GM21360 (cell line): ENCODE measurements at regions not wholly inside any gene's neighbourhood (a gene's known extent, or its start where the extent isn't known, plus 50 kb on each side); places are given as distances from the start of the nearest gene placed in this dataset.
"Not testable (repeated sequence)": the region's sequence is repeated elsewhere in the genome, so short reads cannot be mapped to it uniquely, and the experiment has no call there.

ENCODE experiments used
- ATAC-seq: cut with Tn5 transposase; IDR thresholded peaks from one replicate; pipeline ENCODE4 v1.9.1; 2021; ENCODE audit warnings: mild to moderate bottlenecking, moderate library complexity; ENCODE audit not compliant: unreplicated experiment

DNA sequence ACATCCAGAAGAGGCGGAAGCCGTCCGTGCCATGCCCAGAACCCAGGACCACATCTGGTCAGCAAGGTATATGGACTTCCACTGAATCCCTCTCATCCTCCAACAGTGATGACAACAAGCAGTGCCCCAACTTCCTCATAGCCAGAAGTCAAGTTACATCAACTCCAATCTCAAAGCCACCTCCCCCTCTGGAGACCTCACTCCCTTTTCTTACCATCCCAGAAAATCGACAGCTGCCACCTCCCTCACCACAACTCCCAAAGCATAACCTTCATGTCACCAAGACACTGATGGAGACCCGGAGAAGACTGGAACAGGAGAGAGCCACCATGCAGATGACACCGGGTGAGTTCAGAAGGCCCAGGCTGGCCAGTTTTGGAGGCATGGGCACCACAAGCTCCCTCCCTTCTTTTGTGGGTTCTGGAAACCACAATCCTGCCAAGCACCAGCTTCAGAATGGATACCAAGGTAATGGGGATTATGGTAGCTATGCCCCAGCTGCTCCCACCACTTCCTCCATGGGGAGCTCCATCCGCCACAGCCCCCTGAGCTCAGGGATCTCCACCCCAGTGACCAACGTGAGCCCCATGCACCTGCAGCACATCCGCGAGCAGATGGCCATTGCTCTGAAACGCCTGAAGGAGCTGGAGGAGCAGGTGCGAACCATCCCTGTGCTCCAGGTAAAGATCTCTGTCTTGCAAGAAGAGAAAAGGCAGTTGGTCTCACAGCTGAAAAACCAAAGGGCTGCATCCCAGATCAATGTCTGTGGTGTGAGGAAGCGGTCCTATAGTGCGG, 130.3 kb upstream of the DMRT1 start:
- ATAC-seq: no peak

DNA sequence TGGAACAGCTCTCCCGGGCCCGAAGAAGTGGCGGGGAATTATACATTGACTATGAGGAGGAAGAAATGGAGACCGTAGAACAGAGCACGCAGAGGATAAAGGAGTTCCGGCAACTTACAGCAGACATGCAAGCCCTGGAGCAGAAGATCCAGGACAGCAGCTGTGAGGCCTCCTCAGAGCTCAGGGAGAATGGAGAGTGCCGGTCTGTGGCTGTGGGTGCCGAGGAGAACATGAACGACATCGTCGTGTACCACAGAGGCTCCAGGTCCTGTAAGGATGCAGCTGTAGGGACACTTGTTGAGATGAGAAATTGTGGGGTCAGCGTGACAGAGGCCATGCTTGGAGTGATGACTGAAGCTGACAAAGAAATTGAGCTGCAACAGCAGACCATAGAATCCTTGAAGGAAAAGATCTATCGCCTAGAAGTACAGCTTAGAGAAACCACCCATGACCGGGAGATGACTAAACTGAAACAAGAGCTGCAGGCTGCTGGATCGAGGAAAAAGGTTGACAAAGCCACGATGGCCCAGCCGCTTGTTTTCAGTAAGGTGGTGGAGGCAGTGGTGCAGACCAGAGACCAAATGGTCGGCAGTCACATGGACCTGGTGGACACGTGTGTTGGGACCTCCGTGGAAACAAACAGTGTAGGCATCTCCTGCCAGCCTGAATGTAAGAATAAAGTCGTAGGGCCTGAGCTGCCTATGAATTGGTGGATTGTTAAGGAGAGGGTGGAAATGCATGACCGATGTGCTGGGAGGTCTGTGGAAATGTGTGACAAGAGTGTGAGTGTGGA, 129.5 kb upstream of the DMRT1 start:
- no peak for ATAC-seq

DNA sequence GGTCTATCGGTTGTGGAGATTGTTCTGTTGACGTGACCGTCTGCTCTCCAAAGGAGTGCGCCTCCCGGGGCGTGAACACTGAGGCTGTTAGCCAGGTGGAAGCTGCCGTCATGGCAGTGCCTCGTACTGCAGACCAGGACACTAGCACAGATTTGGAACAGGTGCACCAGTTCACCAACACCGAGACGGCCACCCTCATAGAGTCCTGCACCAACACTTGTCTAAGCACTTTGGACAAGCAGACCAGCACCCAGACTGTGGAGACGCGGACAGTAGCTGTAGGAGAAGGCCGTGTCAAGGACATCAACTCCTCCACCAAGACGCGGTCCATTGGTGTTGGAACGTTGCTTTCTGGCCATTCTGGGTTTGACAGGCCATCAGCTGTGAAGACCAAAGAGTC, 128.9 kb upstream of the DMRT1 start:
- no peak for ATAC-seq

DNA sequence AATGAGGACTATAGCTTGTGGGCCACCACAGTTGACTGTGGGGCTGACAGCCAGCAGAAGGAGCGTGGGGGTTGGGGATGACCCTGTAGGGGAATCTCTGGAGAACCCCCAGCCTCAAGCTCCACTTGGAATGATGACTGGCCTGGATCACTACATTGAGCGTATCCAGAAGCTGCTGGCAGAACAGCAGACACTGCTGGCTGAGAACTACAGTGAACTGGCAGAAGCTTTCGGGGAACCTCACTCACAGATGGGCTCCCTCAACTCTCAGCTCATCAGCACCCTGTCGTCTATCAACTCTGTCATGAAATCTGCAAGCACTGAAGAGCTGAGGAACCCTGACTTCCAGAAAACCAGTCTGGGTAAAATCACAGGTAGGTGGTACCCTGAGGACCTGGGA, 128.4 kb upstream of the DMRT1 start:
- no peak for ATAC-seq

DNA sequence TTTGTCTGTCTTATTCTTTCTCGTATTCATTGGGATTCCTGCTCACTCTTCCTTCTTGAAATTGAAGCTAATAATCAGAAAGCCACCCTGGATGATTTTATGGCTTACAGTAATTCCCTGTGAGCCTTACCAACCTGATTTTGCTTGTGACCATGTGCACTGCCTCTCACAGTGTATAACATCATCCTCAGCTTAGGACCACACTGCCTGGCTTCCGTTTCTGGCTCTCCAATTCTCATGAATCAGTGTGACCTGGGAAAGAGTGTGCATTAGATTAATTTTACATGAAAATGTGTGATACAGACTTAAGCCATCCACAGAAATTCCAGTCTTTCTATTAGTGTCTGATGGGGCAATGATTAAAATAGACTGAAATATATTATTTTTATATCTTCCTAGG, 126.8 kb upstream of the DMRT1 start:
- no peak for ATAC-seq

DNA sequence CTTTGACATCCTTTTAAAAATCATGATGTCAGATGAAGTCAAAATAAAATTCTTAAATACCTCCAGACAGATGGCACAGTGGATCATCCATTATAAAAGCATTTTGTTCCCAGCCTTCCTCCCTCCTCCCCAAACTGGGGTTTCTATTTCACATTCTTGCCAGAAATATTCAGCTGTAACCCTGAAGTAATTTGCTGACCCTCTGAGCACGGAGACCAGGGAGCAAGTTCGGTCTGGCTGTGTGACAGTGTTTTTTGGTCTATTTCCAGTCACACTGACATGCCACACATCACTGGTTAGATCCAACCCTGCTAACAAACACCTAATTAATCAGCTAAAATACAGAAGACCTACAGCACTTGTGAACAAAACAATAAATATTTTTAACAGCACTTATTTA, 126.2 kb upstream of the DMRT1 start:
- no peak for ATAC-seq

DNA sequence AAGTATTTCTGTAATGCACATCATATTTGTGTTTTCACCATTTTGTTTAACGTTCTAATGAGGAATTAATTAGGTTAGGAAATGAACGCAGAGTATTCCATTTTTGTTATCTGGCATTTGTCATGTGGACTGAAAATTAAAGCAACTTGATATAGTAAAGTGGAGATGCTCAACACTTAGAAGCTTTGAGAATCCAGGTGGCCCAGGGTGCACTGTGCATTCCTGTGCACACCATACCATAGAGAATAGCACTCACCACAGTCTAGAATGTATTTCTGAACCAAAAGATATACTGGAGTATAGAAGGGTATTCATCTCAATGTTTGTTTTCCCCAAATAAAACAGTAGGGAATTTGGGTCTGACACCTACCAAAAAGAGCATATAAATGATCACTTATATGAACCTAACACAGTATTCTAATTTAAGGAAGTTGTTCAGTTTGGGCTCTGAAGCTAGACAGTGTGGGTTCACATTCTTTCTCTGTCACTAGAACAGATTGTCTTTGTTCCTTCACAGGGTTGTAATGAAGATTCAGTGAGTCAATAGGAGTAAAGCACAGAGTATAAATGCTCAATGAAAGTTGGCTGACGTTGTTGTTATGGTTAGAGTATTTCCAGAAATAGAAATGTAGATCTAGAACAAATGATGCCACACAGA, 125.6 kb upstream of the DMRT1 start:
- ATAC-seq: no peak

DNA sequence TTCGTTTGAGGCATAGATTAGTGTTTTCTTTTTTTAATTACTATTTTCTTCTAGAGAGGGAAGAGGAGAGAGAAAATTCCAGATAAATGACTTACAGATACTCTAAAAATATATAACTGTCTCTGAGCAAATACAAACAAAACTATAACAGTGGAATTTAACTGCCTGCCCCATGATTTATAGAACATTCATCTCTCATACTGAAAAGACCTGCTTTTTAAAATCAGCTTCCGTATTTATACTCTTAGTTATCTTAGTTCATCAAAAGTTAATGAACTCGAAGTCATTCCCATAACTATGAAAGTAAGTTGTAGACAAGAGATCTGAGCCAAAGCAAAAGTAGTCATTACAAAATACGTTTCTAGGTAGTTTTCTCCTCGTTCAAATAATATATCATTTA, 123.8 kb upstream of the DMRT1 start:
- no peak for ATAC-seq

DNA sequence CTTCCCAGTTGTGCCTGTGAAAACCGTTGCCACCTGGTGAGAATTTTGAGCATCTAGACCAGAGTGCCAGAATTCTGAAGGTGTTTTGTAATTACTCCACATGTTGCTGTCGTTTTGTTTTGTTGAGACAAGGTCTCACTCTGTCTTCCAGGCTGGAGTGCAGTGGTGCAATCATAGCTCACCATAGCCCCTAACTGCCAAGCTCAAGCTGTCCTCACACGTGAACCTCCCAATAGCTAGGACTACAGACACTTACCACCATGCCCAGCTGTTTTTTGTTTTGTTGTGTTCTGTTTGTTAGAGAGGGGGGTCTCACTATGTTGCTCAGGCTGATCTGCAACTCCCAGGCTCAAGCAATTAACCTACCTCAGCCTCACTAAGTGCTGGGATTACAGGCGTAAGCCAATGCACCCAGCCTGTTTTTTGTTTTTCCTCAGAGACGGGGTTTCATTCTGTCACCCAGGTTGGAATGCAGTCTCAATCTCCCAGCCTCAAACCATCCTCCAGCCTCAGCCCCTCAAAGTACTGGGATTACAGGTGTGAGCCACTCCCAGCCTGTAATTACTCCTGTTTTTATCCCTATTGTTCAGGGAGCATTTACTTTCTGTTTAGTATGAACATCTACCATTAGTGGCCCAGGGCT, 121.1 kb upstream of the DMRT1 start:
- ATAC-seq: no peak

DNA sequence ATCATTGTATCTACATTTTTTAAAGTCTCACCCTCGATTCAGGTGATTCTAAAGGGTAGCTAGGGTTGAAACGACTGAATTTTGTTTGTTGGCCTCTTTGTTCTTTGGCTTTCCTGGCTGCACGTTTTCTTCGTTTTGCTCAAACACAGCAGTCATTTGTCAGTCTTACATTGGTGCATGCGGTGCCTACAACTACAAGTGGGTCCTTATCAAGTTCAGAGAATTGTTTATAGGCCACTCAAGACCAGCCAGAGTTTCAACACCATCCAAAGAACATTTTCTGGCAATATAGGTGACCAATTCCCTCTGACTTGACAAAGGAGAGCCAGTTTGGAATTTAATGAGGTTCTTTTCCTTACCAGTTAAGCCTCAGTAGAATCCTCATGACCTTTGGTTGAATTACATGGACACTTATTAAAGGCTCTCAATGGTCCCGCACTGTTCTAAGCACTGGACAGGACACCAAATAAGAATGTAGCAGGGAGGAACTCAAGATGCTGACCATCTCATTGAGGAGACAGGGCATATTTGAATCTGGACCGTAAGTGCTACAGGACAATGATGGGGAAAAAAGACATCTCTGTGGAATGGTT, 119.0 kb upstream of the DMRT1 start:
- no peak for ATAC-seq

DNA sequence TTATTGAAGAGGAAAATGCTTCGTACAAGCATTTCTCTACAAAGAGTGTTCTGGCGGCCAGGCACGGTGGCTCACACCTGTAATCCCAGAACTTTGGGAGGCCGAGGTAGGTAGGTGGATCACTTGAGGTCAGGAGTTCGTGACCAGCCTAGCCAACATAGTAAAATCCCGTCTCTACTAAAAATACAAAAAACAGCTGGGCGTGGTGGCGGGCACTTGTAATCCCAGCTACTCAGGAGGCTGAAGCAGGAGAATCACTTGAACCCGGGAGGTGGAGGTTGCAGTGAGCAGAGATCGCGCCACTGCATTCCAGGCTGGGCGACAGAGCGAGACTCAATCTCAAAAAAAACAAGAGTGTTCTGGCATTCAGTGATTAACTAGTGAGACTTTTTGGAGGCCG, 117.0 kb upstream of the DMRT1 start:
- not testable (repeated sequence) for ATAC-seq

DNA sequence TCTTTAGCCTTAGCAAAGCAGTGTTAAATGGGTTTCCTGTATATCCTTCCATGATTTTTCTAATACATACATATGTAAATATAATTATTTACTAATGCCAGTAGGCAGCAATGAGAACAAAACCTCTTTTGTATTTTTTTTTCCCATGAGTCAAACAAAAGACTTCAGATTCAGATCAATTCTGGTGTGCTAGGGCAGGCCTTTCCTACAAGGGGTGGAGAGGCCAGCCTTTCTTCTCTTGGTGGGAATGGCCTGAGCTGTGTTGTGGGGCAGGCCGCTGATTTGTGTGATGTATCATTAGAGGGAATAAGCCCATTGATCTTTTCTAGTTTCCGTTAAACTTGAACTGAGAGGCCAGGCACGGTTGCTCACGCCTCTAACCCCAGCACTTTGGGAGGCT, 115.5 kb upstream of the DMRT1 start:
- ATAC-seq: no peak

DNA sequence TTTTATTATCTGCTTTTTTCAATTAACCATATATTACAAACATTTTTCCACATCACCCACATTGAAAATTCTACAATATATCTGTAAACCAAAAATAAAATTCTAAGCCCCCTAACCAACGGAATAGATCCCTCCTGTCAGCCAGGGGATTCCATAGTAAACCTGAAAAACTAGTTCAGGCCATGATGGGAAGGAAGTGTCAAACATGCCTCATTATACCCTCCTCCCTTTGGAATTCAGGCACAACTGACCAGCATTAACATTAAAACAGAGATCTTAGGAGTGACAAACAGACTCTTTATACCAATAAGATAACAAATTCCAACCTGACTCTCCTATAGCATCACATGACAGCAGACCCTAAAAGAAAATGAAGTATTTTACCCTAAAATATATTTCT, 113.7 kb upstream of the DMRT1 start:
- no peak for ATAC-seq

DNA sequence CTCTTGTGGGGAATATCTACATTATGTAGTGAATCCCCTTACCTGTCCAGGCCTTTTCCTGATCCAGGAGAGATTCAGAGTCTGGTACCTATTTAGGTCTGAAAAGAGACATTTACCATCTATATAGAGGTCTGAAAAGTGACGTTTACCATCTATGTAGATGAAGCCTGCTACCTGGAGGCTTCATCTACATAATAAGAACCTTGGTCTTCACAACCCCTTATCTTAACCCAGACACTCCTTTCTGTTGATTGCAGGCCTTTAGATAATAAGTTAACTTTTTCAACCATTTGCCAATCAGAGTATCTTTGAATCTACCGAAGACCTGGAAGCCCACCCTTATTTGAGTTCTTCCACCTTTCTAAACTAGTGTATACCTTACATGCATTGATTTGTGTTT, 113.0 kb upstream of the DMRT1 start:
- no peak for ATAC-seq

DNA sequence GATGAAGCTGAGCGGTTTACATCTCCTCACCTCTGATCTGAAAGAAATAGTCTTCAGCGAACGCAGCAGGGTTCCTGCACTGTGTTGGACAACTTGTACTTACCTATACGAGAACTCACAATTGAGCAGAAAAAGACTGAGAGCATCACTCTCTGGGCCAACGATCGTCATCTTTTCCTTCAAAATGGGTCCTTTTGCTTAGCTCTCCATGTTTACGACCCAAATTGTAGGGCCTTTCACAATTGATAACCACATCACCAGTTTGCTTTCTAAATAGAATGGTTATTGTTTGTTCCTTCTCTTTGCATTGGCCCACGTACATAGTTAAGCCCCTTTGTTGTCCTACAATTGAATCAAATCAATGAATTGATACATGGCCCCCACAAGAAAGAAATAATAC, 110.0 kb upstream of the DMRT1 start:
- ATAC-seq: no peak

DNA sequence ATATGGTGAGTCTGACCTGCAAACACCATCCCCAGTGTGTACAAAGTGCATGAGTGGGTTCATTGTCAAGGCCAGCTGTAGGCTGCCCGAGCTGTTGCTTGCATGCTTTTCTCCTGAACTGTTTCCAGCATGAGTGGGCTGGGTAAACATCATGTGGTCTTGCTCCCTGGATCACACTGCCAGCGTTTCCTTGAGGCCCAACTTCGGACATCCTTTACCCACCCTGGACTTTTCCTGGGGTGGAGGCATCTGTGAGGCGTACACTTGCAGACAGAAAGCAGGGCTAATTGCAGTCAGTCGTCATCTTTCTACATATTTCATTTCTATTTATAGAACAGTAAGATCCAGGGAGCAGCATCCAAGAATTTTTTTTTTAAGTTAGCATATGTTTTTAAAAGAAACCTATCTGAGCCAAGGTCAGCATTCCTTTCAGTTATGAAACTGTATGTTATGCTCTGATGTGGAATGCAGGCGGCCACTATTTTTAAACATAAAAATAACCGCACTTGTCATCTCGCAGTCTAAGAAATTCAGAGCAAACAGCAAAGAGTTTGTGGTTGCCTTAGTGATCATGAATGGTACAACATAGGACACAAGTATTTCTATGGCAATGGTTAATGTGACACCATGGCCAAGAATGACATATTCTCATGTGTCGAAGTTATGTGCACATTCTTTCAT, 106.5 kb upstream of the DMRT1 start:
- ATAC-seq: no peak

DNA sequence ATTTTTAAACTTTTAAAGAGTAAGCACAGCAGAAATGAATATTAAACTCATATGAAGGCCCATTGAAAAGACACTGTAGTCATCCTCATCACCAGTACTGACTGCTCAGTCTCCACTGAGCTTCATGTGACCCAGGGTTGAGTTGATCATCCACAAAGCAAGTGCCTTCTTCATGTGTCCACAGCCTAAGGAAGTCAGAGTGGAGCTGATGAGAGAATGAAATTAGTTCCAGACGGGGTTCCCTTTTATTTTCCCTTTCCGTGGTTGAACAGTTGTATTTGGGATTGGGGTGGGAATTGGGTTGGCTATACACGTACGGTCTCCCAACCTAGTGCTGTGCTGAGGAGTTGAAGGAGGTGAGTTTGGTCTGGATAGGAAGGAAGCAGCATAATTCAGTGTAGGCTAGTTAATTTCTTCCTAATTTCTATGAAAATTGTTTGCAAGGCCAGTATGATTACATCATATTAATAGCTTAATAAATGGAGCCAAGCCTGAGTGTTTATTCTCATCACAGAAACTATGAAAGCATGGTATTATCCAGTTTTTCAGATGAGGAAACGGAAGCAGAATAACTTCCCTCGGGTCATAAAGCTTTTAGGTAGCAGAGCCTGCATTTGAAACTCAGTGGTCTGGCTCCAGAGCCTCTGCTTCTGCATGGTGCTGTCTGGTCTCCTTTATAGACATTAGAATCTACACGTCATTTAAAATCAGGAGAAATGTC, 103.9 kb upstream of the DMRT1 start:
- ATAC-seq: no peak

DNA sequence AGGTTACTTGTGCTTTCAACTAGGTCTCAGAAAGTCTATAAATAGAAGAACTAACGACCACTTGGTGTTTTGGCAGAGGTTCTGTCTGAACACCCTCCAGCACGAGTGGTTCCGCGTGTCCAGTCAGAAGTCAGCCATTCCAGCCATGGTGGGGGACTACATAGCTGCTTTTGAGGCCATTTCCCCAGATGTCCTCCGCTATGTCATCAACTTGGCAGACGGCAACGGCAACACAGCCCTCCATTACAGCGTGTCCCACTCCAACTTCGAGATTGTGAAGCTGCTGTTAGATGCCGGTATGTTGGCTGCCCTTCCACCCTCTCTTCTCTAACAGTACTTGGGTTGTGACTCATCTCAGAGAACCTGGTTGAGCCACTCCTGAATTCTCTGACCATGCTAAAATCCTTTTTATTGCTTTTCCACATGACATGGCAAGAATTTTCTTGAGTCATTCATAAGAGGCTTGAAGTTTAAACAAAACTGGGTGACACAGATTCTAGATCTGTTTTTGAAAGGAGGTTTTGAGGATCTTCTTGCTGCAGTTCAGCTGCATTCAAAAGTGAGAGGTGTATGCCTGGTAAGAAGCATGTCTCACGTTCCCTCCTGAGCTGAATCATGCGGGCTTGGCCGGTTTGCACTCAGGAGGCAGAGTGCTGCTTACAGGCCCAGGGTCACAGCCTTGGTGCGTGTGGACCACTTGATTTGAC, 103.1 kb upstream of the DMRT1 start:
- ATAC-seq: no peak

DNA sequence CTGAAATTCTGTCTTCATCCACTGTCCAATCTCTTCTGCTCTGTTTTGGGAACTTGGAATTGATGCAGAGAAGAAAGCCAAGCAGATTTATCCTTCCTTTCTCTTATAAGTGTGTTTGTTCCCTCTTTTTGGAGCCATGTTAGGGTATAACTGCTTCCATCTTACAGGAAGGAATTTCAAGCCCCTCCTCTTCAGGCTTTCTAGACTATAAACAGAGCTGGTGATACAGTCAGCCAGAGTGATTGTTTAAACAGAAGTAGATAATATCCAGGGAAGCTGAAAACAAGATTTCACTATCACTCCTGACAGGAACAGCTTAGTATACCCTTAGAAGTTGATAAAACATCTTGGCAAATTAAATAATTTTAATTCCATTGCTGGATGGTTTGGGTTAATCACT, 102.1 kb upstream of the DMRT1 start:
- ATAC-seq: no peak
